HPDE6-E6E7 (cell line): ENCODE measurements at regions not wholly inside any gene's neighbourhood (a gene's known extent, or its start where the extent isn't known, plus 50 kb on each side); places are given as distances from the start of the nearest gene placed in this dataset.
"Not testable (repeated sequence)": the region's sequence is repeated elsewhere in the genome, so short reads cannot be mapped to it uniquely, and the experiment has no call there.

Experiments used
- DNase-seq: peaks from one replicate; pipeline ENCODE4 v3.0.0; 2011; ENCODE audit warnings: missing footprints; ENCODE audit errors: extremely low spot score

DNA sequence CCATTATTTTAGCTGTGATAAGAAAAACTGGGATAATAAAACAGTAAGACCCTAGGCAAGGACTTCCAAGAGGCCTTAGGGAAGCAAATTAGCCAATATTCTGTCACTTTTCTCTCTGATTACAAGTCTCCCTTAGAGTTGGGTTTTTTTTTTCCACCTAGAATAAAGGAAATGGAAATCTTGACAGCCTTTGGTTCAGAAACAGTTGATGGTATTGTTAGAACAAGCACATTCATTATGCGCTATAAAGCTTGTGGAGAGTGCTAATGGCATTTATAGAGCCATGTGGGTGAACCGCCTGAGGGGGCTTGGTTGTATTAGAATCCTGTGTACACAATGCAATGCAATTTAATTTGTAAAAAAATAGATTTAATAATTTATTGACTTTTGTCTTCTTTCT, 88.9 kb upstream of the OGFRL1 start:
- no peak for DNase-seq

DNA sequence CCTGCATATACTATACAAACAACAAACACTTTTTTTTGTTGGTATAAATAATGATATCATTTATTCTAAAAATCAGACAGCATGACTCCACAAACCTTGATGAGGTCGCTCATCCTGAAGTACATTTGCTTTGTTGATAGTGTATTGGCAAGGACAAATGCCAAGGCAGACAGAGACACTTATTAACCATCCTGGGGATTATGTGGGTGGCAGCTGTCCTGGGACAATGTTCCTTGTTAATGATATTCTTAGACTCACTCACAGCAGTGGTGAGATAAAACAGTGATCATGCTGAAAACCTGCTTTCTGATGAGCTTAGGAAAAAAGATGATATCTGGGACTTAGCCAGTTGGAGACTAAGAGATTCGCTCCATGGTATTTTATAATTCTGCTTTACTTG, 85.4 kb upstream of the OGFRL1 start:
- DNase-seq: no peak

DNA sequence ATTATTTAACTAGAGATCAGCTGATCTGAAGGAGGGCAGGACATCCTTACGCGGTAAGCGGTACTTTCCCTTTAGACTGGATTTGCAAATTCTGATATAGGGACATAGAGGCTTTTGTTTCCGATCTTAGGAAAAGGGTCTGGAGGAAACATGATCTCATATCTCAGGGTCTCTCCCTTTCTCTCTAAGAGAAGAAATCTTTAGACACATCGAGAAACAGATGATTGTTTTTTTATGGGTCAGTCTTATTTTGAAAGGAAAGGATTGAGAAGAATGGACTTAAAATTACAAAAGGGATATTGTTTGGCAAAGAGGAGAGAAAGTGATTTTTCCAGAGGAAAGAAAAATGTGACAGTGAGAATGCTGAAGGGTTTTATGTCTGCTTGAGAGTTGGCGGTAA, 83.9 kb upstream of the OGFRL1 start:
- no peak for DNase-seq

DNA sequence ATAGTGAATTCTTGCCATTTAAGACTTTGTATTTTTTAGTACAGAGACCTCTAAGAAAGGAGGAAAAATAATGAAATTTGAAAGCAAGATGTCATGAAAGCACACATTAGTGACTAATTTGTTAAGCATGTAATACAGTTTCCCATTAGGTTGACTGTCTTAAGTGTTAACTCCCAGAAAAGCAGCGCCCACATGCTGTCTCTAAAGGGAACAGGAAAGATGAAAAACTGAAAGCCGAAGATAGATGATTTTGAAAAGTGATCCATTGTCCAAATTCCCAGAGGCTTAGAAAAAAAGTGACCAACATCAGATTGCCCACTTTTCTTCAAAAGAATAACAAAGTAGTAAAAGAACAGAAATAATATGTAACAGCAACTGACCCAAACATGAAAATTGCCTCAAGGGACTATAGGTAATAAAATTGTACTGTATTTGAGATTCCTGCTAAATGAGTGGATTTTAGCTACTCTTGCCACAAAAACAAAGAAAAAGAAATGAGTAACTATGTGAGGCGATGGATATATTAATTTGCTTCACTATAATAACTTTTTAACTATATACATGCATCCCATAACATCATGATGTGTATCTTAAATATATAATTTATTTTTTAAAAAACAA, 83.2 kb upstream of the OGFRL1 start:
- DNase-seq: no peak

DNA sequence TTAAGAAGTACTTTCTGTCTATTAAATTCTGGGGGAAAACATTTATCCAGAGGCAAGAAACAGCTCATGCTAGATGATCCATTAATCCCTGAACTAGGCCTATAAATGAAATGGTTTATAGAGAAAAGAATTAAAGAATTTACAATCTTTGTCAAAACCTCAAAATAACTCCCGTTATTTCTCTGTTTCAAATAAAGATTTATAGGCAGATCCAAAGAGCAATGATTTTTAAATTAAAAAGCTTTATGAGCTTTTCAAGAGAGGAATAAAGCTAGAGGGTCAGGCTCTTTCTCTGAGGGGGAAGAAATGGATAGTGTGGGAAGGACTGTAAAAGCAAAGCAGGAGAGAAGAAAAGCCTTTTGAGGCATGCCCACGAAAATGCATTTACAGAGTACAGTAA, 82.5 kb upstream of the OGFRL1 start:
- DNase-seq: no peak

DNA sequence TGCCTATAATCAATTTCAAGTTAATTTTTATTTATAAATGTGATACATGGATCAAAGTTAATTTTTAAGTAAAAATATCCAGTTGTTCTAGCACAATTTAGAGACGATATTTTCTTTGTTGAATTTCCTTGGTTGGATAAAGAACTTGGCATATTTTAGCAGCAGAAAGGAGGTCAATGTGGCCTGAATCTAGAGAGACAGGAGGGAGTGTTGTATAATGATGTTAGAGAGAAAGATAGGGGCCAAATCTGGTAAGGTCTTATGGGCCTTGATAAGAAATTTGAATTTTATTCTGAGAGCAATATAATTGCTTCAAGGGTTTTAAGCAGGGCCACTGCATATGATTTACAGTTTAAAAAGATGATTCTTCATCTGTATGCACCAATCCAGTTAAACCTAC, 79.4 kb upstream of the OGFRL1 start:
- DNase-seq: no peak

DNA sequence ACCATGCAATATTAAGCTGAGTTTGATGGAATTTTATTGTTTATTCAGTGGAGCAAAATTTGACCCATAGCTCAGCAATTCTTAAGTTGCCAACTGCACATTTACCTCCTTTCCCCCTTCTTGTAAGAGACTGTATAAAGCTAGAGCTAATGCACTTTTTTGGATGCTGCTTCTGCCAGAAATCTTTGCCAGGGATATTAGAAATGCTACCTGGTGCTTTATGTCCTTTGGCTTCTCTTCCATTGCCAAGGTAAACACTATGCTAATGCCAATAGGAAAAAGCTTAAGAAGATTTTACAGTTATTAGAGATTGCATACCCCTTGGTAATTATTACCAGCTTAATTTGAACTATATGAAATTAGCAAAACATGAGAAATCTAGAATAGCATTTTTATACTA, 79.0 kb upstream of the OGFRL1 start:
- DNase-seq: no peak

DNA sequence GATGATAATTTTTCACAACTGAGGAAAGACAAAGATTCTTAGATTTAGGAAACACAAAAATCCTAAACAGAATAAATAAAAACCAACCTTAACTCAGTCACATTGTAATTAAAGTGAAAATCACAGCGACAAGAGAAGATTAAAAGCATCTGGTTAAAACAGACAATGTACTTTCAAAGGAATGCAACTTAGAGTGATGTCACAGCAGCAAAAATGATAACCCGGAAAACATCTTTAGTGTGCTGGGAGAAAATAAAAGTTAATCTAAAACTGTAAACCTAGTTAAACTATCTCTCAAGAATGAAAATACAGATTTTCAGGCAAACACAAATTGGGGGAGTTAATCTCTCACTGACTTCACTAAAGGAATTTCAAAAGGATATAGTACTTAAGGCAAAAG, 76.8 kb upstream of the OGFRL1 start:
- no peak for DNase-seq

DNA sequence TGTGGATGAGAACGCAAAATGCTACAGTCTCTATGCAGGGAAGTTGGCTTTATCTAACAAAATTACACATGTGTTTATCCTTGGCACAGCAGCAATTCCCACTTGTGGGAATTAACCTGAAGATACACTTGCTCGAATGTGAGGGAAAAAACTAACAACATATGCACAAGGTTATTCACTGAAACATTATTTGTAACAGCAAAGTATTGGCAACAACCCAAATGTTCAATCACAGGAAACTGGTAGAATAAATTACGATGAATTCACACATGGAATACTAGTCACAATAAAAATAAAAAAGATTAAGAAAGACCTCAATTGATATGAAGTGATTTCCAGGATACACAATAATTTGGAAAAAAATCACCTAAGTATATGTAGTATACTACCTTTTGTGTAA, 68.1 kb upstream of the OGFRL1 start:
- DNase-seq: no peak

DNA sequence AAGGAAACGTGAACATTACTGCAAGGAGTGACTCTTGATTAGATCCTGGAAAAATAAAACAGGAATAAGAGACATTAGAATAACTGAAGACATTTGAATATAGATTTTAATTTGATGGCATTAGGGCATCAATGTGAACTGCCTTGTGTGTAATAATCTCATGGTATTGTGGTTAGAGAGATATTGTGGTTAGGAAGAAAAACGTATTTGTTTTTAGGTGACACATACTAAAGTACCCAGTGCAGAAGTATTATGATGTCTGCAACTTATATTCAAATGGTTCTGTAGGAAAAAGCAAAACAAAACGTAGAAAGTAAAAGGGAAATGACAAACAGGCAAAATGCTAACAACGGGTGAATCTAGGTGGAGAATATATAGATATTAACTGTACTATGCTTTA, 65.9 kb upstream of the OGFRL1 start:
- no peak for DNase-seq

DNA sequence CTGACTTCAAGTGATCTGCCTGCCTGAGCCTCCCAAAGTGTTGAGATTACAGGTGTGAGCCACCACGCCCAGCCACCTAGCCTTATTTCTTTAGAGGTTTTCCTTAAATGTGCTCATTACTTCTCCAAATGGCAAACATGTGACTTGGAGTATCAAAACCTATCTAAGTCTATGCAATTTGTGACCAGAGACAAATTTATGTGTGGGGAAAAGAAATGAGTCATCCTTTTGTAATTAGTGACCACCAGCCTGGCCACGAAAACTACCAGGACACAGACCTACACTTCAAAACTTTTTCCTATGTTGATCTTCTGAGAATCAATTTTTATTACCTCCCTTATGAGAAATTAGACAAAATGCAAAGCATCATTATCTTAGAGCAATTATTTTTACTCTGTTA, 64.6 kb upstream of the OGFRL1 start:
- no peak for DNase-seq

DNA sequence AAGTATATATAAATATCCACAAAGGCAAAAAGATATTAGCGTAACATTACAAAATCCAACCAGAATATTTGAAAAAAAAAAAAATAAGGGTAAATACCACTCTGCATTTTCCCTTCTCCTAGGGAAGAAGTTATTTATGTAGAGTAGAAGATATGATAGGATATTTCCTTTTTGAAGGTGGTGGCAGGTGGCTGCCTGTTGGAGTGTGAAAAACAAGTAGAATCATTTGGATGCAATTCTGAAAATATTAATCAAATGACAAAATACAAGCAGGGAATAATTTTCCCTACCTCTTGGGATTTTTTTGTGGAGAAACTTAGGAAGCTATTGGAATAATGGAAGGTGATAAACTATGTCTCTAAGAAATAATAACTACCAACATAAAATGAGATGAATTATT, 62.5 kb upstream of the OGFRL1 start:
- no peak for DNase-seq

DNA sequence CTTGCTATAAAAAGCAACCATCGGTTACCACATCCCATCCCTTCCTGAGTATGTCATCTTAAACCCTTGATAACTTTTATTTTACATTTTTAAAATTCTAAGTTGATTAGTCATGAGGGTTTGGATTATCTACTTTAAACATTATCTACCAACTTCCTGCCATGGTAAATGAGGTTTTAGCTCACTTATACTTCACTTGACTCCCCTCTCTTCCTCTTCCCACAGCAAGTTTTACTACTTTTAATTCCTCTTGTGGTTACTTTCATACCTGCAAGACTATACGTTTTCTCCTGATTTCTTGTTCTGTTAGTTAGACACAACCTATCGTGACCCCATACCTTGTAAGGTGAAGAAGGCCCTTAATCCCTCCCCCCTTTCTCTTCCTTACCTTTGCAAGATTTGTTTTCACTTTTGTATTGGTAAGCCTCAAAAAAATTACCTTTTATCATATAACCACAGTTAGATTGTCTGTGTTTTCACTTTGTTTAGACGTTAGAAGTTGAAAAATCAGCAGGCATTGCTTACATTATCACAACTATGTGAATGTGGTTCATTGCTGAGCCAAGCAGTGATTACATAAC, 60.1 kb upstream of the OGFRL1 start:
- DNase-seq: no peak

DNA sequence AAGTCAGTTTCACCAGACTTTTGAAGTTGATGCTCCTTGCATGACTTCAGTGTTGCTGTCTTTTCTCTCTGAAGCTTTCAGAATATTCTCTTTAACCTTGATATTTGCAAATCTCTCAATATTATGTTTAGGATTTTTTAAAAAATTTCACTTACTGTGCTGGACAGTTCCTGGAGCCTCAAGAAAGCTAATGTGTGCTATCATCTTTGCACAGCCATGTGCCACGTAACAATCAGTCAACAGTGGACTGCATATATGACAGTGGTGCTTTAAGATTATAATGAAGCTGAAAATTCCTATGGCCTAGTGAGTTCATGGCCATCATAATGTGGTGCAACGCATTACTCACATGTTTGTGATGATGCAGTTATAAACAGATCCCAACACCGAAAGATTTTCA, 59.1 kb upstream of the OGFRL1 start:
- DNase-seq: no peak

DNA sequence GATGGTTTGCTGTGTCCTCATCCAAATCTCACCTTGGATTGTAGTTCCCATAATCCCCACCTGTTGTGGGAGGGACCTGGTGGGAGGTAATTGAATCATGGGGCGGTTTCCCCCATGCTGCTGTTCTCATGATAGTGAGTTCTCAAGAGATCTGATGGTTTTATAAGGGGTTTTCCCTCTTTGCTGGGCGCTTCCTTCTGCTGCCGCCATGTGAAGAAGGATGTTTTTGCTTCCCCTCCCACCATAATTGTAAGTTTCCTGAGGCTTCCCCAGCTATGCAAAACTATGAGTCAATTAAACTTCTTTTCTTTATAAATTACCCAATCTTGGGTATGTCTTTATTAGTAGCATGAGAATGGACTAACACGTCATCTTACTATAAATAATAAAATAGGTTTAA, 55.7 kb upstream of the OGFRL1 start:
- DNase-seq: not testable (repeated sequence)

DNA sequence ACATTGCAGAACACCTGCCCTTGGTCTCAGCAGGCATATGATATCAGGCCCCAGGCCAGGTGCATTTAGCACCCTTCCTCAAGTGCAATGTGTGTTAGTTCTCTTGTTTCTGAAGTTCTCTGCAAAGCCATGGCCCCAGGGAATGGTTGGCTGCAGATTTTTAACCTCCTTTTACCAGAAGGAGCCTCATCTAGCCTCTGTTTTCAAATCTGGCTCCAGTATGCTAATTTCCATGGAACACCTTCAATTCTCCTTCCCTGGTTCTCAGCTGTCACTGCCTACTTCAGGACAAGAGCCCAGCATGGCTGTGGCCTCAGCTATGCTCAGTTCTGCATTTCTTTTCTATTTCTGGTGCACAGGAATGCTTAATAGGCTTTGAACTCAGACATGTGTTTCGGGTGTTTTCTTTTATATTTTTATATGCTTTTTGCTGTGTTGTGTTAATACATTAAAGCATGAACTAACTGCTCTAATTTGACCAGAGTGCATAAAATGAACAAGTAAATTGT, 51.6 kb upstream of the OGFRL1 start:
- DNase-seq: no peak

DNA sequence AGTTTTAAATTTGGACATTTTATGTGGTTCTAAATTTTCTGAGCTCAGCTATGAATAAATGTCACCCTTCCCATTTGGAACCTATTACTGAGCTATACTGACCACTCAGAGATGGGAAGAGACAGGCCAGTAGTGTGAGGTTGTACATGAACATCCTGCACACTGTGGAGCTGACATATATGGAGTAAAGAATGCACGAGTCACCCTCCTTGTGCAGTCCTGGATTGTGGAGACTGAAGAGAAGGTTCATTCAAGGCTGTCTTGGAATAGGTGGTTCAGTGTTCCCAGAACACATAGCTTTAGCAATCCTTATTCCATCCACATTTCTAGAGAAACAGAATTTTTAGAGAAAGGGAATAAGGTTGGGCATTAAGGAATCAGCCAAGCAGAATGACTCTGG, 50.3 kb upstream of the OGFRL1 start:
- no peak for DNase-seq
